NCI-H1048 (cell line): ENCODE measurements at regions not wholly inside any gene's neighbourhood (a gene's known extent, or its start where the extent isn't known, plus 50 kb on each side); places are given as distances from the start of the nearest gene placed in this dataset.
"Not testable (repeated sequence)": the region's sequence is repeated elsewhere in the genome, so short reads cannot be mapped to it uniquely, and the experiment has no call there.

Experiments used
- DNase-seq: peaks from one replicate; lab custom pipeline; 2025; lab: John Stamatoyannopoulos, UW

GRCh38 chr7:155948845-155949244 is 136.6 kb upstream of the SHH start:
- DNase-seq, result no peak

- no peak for DNase-seq
These were observed 136.2 kb upstream of the SHH start for GRCh38 chr7:155948423-155948822.

GRCh38 chr7:155947051-155947450 is 134.8 kb upstream of the SHH start:
- DNase-seq, result no peak

- DNase-seq, result no peak
These were observed 133.5 kb upstream of the SHH start for GRCh38 chr7:155945670-155946325.

- no peak for DNase-seq
These were observed 132.6 kb upstream of the SHH start for GRCh38 chr7:155944901-155945300.

- DNase-seq, result no peak
These were observed 131.1 kb upstream of the SHH start for GRCh38 chr7:155943251-155943899.

GRCh38 chr7:155942226-155942950 is 130.1 kb upstream of the SHH start:
- DNase-seq, result no peak

GRCh38 chr7:155941688-155942087 is 129.4 kb upstream of the SHH start:
- no peak for DNase-seq

GRCh38 chr7:155939350-155939749 is 127.1 kb upstream of the SHH start:
- no peak for DNase-seq

GRCh38 chr7:155938129-155938528 is 125.9 kb upstream of the SHH start:
- no peak for DNase-seq

- DNase-seq, result no peak
These were observed 123.5 kb upstream of the SHH start for GRCh38 chr7:155935726-155936125.

GRCh38 chr7:155935005-155935557 is 122.8 kb upstream of the SHH start:
- no peak for DNase-seq

- DNase-seq, result not testable (repeated sequence)
These were observed 120.1 kb upstream of the SHH start for GRCh38 chr7:155932324-155932723.

- no peak for DNase-seq
These were observed 119.3 kb upstream of the SHH start for GRCh38 chr7:155931396-155932085.

GRCh38 chr7:155930527-155930926 is 118.3 kb upstream of the SHH start:
- no peak for DNase-seq

GRCh38 chr7:155930061-155930460 is 117.8 kb upstream of the SHH start:
- no peak for DNase-seq

GRCh38 chr7:155928583-155928982 is 116.3 kb upstream of the SHH start:
- DNase-seq, result no peak

- DNase-seq, result no peak
These were observed 115.6 kb upstream of the SHH start for GRCh38 chr7:155927905-155928304.

- DNase-seq, result no peak
These were observed 113.4 kb upstream of the SHH start for GRCh38 chr7:155925682-155926081.

GRCh38 chr7:155922067-155922816 is 110.0 kb upstream of the SHH start:
- DNase-seq, result no peak

GRCh38 chr7:155921804-155922066 is 109.5 kb upstream of the SHH start:
- no peak for DNase-seq
